Fibroblast of lung (primary cell): ENCODE measurements at regions not wholly inside any gene's neighbourhood (a gene's known extent, or its start where the extent isn't known, plus 50 kb on each side); places are given as distances from the start of the nearest gene placed in this dataset.

Experiments
- DNase-seq, 2 donors: peaks; one replicate each; pipeline versions ENCODE4 v3.0.0 to v3.0.0-alpha.2; 2010; ENCODE audit warnings: low read depth in 2 of 2
- H2AFZ ChIP-seq: 2 replicates; pipeline ENCODE4 v1.5.1; 2012; ENCODE audit warnings: low read length, control low read depth, inconsistent platforms
- H3K27ac ChIP-seq: 2 replicates; pipeline ENCODE4 v1.5.1; 2011; ENCODE audit warnings: low read length, control low read depth; ENCODE audit not compliant: insufficient read depth
- H3K27me3 ChIP-seq: 2 replicates; pipeline ENCODE4 v1.5.1; 2011; ENCODE audit warnings: mild to moderate bottlenecking, low read length; ENCODE audit not compliant: control insufficient read depth, insufficient read depth
- H3K36me3 ChIP-seq: 2 replicates; pipeline ENCODE4 v1.5.1; 2011; ENCODE audit warnings: low read length; ENCODE audit not compliant: control insufficient read depth, insufficient read depth
- H3K4me1 ChIP-seq: 2 replicates; pipeline ENCODE4 v1.5.1; 2011; ENCODE audit warnings: low read length; ENCODE audit not compliant: control insufficient read depth, insufficient read depth; ENCODE audit errors: extremely low read depth
- H3K4me2 ChIP-seq: 2 replicates; pipeline ENCODE4 v1.5.1; 2011; ENCODE audit warnings: low read length, control low read depth; ENCODE audit not compliant: insufficient read depth; ENCODE audit errors: extremely low read depth
- H3K4me3 ChIP-seq, 4 experiments: fragments of 200-600 bp in 1 of 4; sonication (generic) in 1 of 4; replicated peaks in 1 of 4; 2 replicates each; pipeline ENCODE4 v1.5.1; 2011 to 2016; ENCODE audit warnings: low read length in 4 of 4, low read depth in 3 of 4, mild to moderate bottlenecking in 3 of 4, control low read depth in 2 of 4, inconsistent platforms in 1 of 4, mixed read lengths in 1 of 4; ENCODE audit not compliant: insufficient read depth in 1 of 4; ENCODE audit errors: control extremely low read depth in 1 of 4
- H3K79me2 ChIP-seq: 2 replicates; pipeline ENCODE4 v1.5.1; 2012; ENCODE audit warnings: mild to moderate bottlenecking, low read length, inconsistent platforms; ENCODE audit not compliant: control insufficient read depth, insufficient read depth
- H3K9ac ChIP-seq: 2 replicates; pipeline ENCODE4 v1.5.1; 2011; ENCODE audit warnings: mild to moderate bottlenecking, low read length, control low read depth; ENCODE audit not compliant: insufficient read depth
- H3K9me3 ChIP-seq: 2 replicates; pipeline ENCODE4 v1.5.1; 2012; ENCODE audit warnings: low read depth, low read length; ENCODE audit not compliant: control insufficient read depth, insufficient read depth
- H4K20me1 ChIP-seq: 2 replicates; pipeline ENCODE4 v1.5.1; 2011; ENCODE audit warnings: low read length; ENCODE audit not compliant: control insufficient read depth, insufficient read depth; ENCODE audit errors: extremely low read depth
- CTCF ChIP-seq, 2 donors: IDR thresholded peaks in 1 of 2; conservative IDR thresholded peaks in 1 of 2; 1 replicate in 1 of 2; 2 replicates in 1 of 2; pipeline ENCODE4 v1.5.1; 2011 to 2012; ENCODE audit warnings: low read length in 2 of 2, control low read depth in 1 of 2, inconsistent platforms in 1 of 2, low read depth in 1 of 2, mild to moderate bottlenecking in 1 of 2
- EZH2 ChIP-seq: IDR thresholded peaks from 2 replicates; pipeline ENCODE4 v1.5.1; 2012; ENCODE audit warnings: low read length, control low read depth, mild to moderate bottlenecking; ENCODE audit errors: missing control alignments

- H3K36me3 ChIP-seq: no peaks in the 10 kb centered on the region
These were observed 823.1 kb downstream of the SORCS1 start for GRCh38 chr10:106341356-106341755.

GRCh38 chr10:106338486-106338885 lies 826.0 kb downstream of the SORCS1 start:
- no peak for DNase-seq
- H3K27me3 ChIP-seq: no peaks in the 10 kb centered on the region
- H3K4me1 ChIP-seq: no peaks in the 10 kb centered on the region
- TF ChIP-seq EZH2 (no peak), CTCF (conservative IDR thresholded peaks at IDR 0.05 in 1 of 2, IDR thresholded peaks at IDR 0.05 in 1 of 2; ENCODE audit: low read depth in 1 of 2, low read length in 2 of 2) (no peak)
- no peak overlapping the region for H3K27ac ChIP-seq
- no peak overlapping the region for H3K4me2 ChIP-seq
- no peaks in the 10 kb centered on the region for H3K79me2 ChIP-seq
- H3K9me3 ChIP-seq: no peaks in the 10 kb centered on the region
- H3K36me3 ChIP-seq: no peaks in the 10 kb centered on the region
- H4K20me1 ChIP-seq: no peaks in the 10 kb centered on the region
- no peak overlapping the region for H2AFZ ChIP-seq
- no peak overlapping the region for H3K4me3 ChIP-seq
- no peak overlapping the region for H3K9ac ChIP-seq

More at GRCh38 chr10:106341356-106341755, 823.1 kb downstream of the SORCS1 start:
- TF ChIP-seq EZH2 (no peak), CTCF (conservative IDR thresholded peaks at IDR 0.05 in 1 of 2, IDR thresholded peaks at IDR 0.05 in 1 of 2; ENCODE audit: low read depth in 1 of 2, low read length in 2 of 2) (no peak)
- no peak for DNase-seq
- Histone ChIP-seq H3K4me1 (no peaks in the 10 kb centered on the region), H2AFZ (no peak overlapping the region), H3K27me3 (no peaks in the 10 kb centered on the region), H3K4me3 (no peak overlapping the region), H3K4me2 (no peak overlapping the region), H4K20me1 (no peaks in the 10 kb centered on the region), H3K27ac (no peak overlapping the region), H3K9me3 (no peaks in the 10 kb centered on the region), H3K9ac (no peak overlapping the region), H3K79me2 (no peaks in the 10 kb centered on the region)

- H3K9ac ChIP-seq: no peak overlapping the region
- no peak overlapping the region for H3K27ac ChIP-seq
- H2AFZ ChIP-seq: no peak overlapping the region
- H3K27me3 ChIP-seq: no peaks in the 10 kb centered on the region
- H3K79me2 ChIP-seq: no peaks in the 10 kb centered on the region
- H4K20me1 ChIP-seq: no peaks in the 10 kb centered on the region
- H3K4me2 ChIP-seq: no peak overlapping the region
- TF ChIP-seq CTCF (conservative IDR thresholded peaks at IDR 0.05 in 1 of 2, IDR thresholded peaks at IDR 0.05 in 1 of 2; ENCODE audit: low read depth in 1 of 2, low read length in 2 of 2) (no peak), EZH2 (no peak)
- no peaks in the 10 kb centered on the region for H3K9me3 ChIP-seq
- no peak for DNase-seq
- no peaks in the 10 kb centered on the region for H3K4me1 ChIP-seq
- no peaks in the 10 kb centered on the region for H3K36me3 ChIP-seq
- no peak overlapping the region for H3K4me3 ChIP-seq
These were observed 827.6 kb downstream of the SORCS1 start for GRCh38 chr10:106336874-106337273.
